Uterus (tissue), 3 donors: ENCODE measurements at regions not wholly inside any gene's neighbourhood (a gene's known extent, or its start where the extent isn't known, plus 50 kb on each side); places are given as distances from the start of the nearest gene placed in this dataset.

ENCODE experiments used
- DNase-seq, 2 donors: peaks; one replicate each; pipeline ENCODE4 v3.0.0-alpha.2; 2019 to 2020
- H3K27ac ChIP-seq, 2 donors: fragments of 200-600 bp; sonication (generic); 1 replicate in 1 of 2; 2 replicates in 1 of 2; pipeline ENCODE4 v1.5.1; 2016 to 2018
- H3K27me3 ChIP-seq, 2 donors: fragments of 200-600 bp; sonication (generic); one replicate each; pipeline ENCODE4 v1.5.1; 2018 to 2019; ENCODE audit warnings: control low read depth in 1 of 2
- H3K36me3 ChIP-seq, 2 donors: fragments of 200-600 bp; sonication (generic); one replicate each; pipeline ENCODE4 v1.5.1; 2019; ENCODE audit warnings: control low read depth in 1 of 2
- H3K4me1 ChIP-seq, 2 donors: fragments of 200-600 bp; sonication (generic); one replicate each; pipeline ENCODE4 v1.5.1; 2018 to 2019; ENCODE audit warnings: control low read depth in 1 of 2
- H3K4me3 ChIP-seq, 2 donors: fragments of 200-600 bp; sonication (generic); 1 replicate in 1 of 2; 2 replicates in 1 of 2; pipeline ENCODE4 v1.5.1; 2018 to 2019; ENCODE audit warnings: mild to moderate bottlenecking in 1 of 2
- H3K9me3 ChIP-seq, 2 donors: fragments of 200-600 bp; sonication (generic); one replicate each; pipeline ENCODE4 v1.5.1; 2019; ENCODE audit warnings: control low read depth in 1 of 2
- CTCF ChIP-seq, 4 experiments: fragments of 200-600 bp in 2 of 4; fragments of 450-650 bp in 2 of 4; sonication (generic) in 2 of 4; IDR thresholded peaks; one replicate each; pipeline ENCODE4 v1.5.1; 2016 to 2019; ENCODE audit warnings: antibody characterized with exemption in 4 of 4, mild to moderate bottlenecking in 2 of 4, moderate library complexity in 1 of 4
- POLR2A ChIP-seq, 2 donors: fragments of 450-650 bp; IDR thresholded peaks; one replicate each; pipeline ENCODE4 v1.6.1; 2016; ENCODE audit warnings: antibody characterized with exemption in 2 of 2, mild to moderate bottlenecking in 1 of 2, moderate library complexity in 1 of 2
- intact Hi-C: fragments of 100-400 bp; cut with DNase I; formaldehyde crosslinking; loops from one replicate; pipeline ENCODE4 v1.15.1; 2023; ENCODE audit warnings: low total_unique reads
- donor health status: DM: yes; HTN: yes; CAD: no.

- no peaks in the 10 kb centered on the region for H3K36me3 ChIP-seq
- H3K4me1 ChIP-seq, result no peaks in the 10 kb centered on the region
- TF ChIP-seq POLR2A (IDR thresholded peaks at IDR 0.05), result no peak
- no peak for TF ChIP-seq CTCF (IDR thresholded peaks at IDR 0.05)
- no peak overlapping the region for H3K27ac ChIP-seq
- H3K9me3 ChIP-seq, result no peaks in the 10 kb centered on the region
- H3K4me3 ChIP-seq, result no peak overlapping the region
- intact Hi-C loops, result no loop called here
- DNase-seq, result no peak
- H3K27me3 ChIP-seq, result no peaks in the 10 kb centered on the region
Measured at GRCh38 chr2:4653991-4654390, 950.6 kb downstream of the DCDC2C start.

- H3K4me3 ChIP-seq, result no peak overlapping the region
- H3K27me3 ChIP-seq, result no peaks in the 10 kb centered on the region
- H3K4me1 ChIP-seq, result no peaks in the 10 kb centered on the region
- DNase-seq, result no peak
- intact Hi-C loops, result no loop called here
- no peak overlapping the region for H3K27ac ChIP-seq
- no peaks in the 10 kb centered on the region for H3K9me3 ChIP-seq
- TF ChIP-seq CTCF (IDR thresholded peaks at IDR 0.05), result no peak
- TF ChIP-seq POLR2A (IDR thresholded peaks at IDR 0.05), result no peak
- H3K36me3 ChIP-seq, result no peaks in the 10 kb centered on the region
Measured at GRCh38 chr2:4656326-4656725, 953.0 kb downstream of the DCDC2C start.

- Histone ChIP-seq H3K4me1 (no peaks in the 10 kb centered on the region), H3K4me3 (no peak overlapping the region), H3K36me3 (no peaks in the 10 kb centered on the region), H3K9me3 (no peaks in the 10 kb centered on the region), H3K27ac (no peak overlapping the region), H3K27me3 (no peaks in the 10 kb centered on the region)
- intact Hi-C loops, result no loop called here
- no peak for DNase-seq
- TF ChIP-seq POLR2A (IDR thresholded peaks at IDR 0.05) (no peak), CTCF (IDR thresholded peaks at IDR 0.05) (no peak)
Measured at GRCh38 chr2:4662161-4662779, 958.9 kb downstream of the DCDC2C start.

GRCh38 chr2:4668381-4668780 is 965.0 kb downstream of the DCDC2C start:
- Histone ChIP-seq H3K36me3 (no peaks in the 10 kb centered on the region), H3K27ac (no peak overlapping the region), H3K4me1 (no peaks in the 10 kb centered on the region), H3K9me3 (no peaks in the 10 kb centered on the region), H3K27me3 (no peaks in the 10 kb centered on the region), H3K4me3 (no peak overlapping the region)
- intact Hi-C loops, result no loop called here
- TF ChIP-seq CTCF (IDR thresholded peaks at IDR 0.05) (no peak), POLR2A (IDR thresholded peaks at IDR 0.05) (no peak)
- DNase-seq, result no peak

- Histone ChIP-seq H3K27me3 (no peaks in the 10 kb centered on the region), H3K4me3 (no peak overlapping the region), H3K9me3 (no peaks in the 10 kb centered on the region), H3K27ac (no peak overlapping the region), H3K4me1 (no peaks in the 10 kb centered on the region), H3K36me3 (no peaks in the 10 kb centered on the region)
- TF ChIP-seq POLR2A (IDR thresholded peaks at IDR 0.05), result no peak
- TF ChIP-seq CTCF (IDR thresholded peaks at IDR 0.05), result no peak
- no peak for DNase-seq
- intact Hi-C loops, result no loop called here
Measured at GRCh38 chr2:4670331-4670730, 967.0 kb downstream of the DCDC2C start.
